ENCODE measurements at regions not wholly inside any gene's neighbourhood (a gene's known extent, or its start where the extent isn't known, plus 50 kb on each side); places are given as distances from the start of the nearest gene placed in this dataset.
"Not testable (repeated sequence)": the region's sequence is repeated elsewhere in the genome, so short reads cannot be mapped to it uniquely, and the experiment has no call there.

DNA sequence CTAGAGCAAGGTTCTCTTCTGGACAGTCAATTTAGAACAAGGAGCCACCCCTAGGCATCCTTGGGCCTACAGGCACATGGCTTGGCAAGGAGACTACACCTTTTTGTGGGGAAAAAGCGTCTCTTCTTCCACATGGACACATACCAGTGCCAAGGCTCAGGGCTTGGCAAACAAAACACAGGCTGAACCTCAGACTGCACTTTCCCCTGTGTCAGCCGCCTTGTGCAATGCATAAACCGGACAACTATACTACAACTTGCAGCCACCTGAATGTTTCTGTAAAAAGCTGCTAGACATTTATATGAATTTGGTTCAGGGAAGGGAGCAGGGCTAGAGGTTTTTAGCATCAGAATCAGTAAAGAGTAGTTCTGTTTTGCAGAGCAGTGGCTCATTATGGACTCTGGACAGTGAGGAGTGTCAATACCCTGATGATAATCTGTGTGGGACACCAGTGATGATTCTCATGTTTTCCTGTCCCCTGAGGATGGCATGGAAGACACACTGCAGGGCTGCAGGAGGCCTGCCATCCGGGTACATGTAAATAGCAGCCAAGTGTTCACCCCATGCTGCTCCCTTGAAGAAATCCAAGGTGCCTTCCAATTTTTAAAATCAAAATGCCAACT, 118.9 kb downstream of the GATA3 start:
- DNase-seq (ENCODE audit: low read depth), result no peak

DNA sequence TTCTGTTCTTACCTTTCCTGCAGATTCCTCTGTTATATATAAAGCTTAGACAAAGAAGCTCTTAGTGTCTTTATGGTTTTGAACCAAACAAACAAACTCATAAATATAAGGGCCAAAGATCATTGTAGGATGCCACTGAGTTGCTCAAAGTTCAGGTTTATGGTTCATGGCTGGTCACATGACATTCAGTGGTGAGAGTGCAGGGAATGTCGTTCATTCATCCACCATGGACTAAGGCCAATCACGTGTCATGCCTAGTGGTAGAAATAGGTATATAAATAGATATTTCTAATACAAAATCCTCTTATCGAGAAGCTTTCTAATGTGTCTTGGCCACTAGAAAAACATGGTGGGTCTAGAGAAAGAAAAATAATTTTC, 119.4 kb downstream of the GATA3 start:
- DNase-seq (ENCODE audit: low read depth), result no peak

DNA sequence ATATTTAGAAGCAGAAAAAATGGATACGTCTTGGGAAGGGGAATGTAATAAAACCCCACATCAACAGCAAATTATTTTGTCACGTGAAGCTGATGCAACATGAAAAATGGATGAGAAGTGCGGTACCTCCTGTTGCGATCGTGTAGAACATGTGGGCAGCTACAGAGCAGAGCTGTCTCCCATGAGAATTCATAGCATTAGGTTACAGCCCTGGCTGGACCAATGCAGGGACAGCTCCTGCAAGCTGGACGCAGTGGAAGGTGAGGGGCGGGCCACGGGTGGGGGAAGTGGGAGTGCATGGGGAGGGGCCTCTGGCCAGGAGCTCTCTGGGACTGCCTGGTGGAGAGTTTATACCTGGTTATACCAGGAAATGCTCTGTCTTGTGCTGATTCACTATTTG, 120.3 kb downstream of the GATA3 start:
- DNase-seq (ENCODE audit: low read depth), result no peak

DNA sequence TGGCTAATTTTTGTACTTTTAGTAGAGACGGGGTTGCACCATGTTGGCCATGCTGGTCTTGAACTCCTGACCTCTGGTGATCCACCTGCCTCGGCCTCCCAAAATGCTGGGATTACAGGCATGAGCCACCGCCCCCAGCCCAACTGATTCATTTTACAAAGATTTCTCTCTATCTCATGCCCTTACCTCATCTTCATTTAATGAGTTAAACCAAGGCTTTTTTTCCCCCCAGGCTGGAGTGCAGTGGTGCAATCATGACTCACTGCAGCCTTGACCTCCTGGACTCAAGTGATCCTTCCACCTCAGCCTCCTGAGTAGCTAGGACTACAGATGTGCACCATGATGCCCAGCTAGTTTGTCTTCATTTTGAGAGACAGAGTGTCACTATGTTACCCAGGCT, 123.0 kb downstream of the GATA3 start:
- not testable (repeated sequence) for DNase-seq (ENCODE audit: low read depth)

DNA sequence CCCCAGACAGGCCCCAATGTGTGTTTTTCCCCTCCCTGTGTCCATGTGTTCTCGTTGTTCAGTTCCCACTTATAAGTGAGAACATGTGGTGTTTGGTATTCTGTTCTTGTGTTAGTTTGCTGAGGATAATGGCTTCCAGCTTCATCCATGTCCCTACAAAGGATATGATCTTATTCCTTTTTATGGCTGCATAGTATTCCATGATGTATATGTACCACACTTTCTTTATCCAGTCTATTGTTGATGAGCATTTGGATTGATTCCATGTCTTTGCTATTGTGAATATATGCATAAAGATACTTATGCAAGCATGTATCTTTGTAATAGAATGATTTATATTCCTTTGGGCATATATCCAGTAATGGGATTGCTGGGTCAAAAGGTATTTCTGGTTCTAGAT, 125.3 kb downstream of the GATA3 start:
- DNase-seq (ENCODE audit: low read depth), result not testable (repeated sequence)

DNA sequence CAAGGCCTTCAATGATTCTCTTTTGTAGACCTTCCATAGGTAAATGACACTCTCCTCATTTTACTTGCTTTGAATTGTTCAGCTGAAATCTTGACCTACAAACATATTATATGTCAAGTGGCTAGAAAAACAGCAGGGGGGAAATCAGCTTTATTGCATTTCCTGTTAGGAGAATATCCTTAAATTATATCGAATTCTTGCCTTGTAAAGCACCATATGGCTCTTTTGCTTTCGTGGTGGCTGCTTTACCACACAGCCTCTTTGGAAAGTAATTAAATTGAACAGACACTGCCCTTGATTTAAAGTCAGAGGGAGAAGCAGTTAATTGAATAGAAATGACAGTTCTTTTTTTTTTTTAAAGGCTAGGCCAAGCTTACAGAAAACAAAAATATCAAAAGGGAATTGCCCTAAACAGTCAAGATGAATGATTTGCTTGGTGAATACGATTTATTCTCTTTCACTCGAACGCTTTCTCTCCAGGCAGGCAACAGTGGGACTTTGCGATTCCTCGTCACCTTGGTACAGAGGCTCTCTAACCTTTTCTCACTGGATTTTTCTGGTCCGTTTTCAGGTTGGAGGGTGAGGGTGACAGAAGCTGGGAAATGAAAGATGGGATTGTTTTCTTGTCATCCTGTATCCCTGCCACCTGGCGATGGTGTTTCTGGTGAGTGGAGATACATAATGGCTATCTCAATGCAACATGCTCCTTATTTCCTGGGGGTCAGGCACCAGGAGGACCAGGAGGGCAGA, 126.0 kb downstream of the GATA3 start:
- DNase-seq (ENCODE audit: low read depth), result no peak

DNA sequence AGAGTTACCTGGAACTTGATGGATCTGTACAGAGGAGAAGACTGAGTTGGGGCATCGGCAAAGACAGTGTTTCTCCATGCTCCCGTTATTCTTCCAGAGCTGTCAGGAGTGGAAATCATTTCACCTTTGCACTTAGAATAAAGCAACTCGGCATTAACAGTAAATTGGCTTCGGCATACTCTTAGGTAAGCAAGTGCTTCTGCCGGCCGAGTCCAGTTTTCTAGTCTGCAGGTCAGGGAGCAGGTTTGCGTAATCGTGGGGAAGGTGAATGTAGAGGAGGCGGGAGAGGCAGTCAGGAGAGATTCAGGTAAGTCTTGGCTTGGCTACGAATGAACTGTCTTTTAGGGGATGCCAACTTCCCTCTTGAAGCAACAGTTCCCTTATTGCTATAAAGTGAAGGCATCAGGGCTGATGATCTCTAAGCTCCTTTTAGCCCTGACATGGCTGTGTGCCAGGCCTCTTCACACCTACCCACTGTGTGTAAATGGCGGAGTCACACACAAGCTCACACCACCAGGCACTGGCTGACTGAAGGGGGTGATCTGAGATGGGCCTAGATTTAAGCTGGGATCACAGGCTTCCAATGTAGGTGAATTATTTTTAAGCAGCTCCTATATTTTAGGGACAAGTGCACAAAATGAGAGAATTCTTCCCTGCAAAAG, 127.1 kb downstream of the GATA3 start:
- no peak for DNase-seq (ENCODE audit: low read depth)

DNA sequence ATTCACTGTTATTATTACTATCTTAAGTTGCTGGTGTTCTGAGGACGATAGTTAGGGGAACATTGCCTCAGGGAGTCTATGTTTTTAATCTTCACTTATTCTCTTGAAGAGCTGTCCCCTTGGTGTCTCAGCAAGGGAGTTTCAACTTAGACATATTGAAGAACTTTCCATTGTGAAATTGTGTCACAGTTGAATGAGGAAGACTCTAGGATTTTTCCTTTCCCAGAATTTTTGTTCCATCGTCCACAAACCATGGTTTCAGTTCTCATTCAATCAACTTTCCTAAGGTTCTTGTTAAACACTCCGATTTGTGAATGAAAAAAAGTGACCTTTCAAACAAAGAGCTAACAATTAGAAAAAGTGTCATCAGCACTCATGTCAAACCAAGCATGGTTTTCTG, 128.3 kb downstream of the GATA3 start:
- no peak for DNase-seq (ENCODE audit: low read depth)

DNA sequence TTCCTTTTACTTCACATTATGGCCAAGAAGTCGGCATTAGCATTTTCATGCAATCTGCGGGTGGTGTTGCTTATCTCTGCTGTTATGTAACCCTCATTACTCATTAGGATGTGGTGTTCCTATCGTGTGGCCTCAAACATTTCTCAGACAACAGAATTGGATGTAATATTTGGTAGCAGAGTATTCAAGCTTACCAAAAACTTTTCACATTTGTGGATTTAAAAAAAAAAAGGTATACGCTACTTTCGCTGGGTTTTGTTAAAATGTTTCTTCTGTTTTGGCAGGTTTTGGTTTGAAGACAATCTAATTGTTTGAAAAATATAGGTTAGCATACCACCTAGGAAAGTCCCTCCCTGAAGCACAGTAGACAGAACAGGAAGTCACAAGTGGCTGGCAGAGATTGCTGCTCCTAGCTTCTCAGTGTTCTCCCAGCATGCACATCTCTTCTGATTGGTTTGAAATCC, 128.8 kb downstream of the GATA3 start:
- peak; percentile 55 for DNase-seq (ENCODE audit: low read depth)

DNA sequence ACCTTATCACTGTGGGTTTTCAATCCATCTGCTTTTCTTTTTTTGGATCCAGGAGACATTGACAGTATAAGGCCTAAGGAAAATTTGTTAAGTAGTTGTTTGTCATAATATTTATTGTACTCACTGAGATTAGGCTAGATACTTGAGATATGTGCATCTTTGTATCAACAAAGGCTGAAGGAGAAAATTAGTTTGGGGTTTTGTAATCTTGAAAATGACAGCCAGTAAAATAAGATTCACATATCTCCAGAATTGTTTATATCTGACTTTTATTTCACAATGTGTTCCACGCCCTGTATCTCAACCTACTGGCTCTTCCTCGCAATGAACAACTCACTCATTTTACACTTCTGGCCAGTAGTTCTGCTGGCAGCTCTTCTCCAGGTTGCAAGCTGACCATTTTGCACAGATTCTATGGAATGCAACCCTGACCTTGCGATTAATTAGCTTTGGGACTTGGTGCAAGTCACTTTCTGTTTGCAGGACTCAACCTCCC, 132.7 kb downstream of the GATA3 start:
- no peak for DNase-seq (ENCODE audit: low read depth)

DNA sequence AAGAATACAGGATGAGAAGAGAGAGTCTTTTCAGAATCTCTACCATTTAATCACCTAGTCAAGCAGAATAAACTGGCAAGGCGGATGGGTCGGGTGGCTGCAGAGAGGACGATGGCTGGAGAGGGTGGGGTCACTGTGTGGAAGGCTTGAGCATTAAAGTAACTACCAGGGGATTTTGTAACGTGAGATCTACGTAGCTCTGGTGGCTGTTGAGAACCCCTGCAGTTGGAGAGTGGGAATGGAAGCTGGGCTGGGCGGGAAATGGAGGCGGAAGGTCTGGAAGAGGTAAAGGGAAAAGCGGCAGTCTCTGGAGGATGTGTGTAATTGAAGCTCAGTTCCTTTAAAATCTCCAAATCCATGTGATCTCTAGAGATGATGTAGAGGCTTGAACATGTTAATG, 135.0 kb downstream of the GATA3 start:
- DNase-seq (ENCODE audit: low read depth), result no peak

DNA sequence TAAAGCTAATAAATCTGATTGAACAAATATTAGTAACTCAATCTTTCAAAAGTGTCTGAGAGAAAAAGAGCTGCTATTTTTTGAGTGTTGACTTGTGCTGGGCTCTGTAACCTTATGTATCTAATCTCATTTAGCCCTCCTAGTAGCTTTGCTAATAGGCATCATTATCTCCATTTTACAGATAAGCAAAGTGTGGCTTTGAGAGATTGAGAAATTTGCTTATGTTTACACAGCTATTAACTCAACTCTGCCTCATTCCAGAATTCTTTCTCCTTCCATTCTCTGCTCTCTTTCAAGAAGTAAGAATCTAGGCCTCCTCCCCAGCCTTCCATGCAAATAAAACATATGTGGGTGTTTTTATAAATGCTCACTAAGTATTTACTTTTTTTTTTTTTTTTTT, 137.8 kb downstream of the GATA3 start:
- no peak for DNase-seq (ENCODE audit: low read depth)

DNA sequence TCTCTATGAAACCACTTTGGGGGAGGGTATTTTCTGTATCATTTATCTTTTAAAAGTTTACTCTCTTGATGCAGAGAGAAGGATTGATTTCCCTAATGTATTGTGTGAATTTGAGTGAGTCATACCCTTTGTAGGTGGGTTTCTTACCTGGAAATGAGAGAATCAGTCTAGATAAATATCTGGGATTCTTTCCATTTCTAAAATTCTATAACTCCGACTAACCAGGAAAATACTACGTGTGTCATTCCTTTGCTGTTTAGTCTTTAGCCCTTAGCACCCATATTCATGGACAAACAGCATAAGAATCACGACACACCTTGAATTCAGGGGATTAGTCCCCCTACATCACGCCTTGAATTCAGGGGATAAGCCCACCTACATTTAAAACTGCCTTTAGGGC, 139.1 kb downstream of the GATA3 start:
- DNase-seq (ENCODE audit: low read depth), result no peak

DNA sequence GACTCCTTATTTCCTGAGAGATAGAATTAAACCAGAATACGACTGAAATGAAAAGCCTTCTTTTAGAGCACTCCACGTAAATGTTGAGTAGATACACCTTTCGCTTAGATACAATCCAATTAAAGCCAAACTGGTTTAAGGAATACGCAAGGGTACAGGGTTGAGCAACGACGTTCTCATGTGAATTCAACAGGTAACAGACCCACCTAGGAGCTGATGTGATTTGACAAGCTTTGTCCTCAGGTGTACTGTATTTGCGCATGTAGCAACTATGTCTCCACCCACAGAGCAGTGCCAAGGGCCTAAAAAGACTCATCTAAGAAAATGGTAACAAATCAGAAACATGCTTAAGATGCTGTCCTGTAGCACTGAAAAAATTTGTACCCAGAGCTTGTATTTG, 139.6 kb downstream of the GATA3 start:
- no peak for DNase-seq (ENCODE audit: low read depth)

DNA sequence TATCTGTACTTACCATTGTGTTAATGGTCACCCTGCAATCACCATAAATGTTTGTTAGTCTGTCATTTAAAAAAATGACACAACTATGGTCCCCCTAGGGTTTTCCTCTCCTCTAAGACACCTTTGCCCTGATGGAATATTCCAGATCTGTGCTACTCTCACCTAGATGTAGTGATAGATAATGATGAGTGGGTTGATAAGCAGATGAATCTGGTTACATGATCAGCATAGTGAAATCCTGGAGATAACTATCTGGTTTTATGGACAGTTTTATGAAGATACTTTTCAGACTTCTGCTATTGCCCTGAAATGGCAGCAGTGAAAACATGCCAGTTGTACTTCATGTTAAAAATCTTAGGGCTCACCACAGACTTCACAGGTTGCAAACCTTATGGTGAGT, 152.4 kb downstream of the GATA3 start:
- DNase-seq (ENCODE audit: low read depth), result no peak

DNA sequence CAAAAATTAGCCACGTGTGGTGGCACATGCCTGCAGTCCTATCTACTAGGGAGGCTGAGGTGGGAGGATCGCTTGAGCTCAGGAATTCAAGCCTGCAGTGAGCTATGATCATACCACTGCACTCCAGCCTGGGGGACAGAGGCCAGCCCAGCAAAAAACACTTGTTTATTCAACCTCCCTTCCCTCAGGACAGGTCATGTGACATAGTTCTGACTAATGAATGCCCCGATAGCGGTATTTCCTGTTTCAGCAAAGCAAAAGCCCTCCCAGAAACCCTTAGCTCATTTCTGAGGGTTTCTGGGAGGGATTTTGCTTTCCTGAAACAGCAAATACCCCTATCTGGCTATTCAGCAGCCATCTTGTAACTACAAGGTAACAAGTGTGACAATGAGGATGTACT, 157.1 kb downstream of the GATA3 start:
- DNase-seq (ENCODE audit: low read depth), result no peak

DNA sequence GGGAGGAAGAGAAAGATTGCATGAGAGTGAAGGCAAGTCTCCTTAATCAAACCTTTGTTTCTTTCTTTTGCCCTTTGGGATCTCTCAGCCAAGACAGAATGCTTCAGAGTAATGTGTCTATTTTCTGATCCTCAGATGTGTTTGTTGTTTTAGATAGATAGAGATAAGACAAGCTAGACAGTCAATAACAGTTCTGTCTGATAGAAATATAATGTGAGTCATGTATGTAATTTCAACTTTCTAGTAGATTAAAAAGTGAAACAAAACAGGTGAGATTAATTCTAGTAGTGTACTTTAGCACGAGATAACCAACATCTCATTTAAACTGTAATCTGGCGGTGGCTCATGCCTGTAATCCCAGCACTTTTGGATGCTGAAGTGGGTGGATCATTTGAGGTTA, 159.2 kb downstream of the GATA3 start:
- no peak for DNase-seq (ENCODE audit: low read depth)

DNA sequence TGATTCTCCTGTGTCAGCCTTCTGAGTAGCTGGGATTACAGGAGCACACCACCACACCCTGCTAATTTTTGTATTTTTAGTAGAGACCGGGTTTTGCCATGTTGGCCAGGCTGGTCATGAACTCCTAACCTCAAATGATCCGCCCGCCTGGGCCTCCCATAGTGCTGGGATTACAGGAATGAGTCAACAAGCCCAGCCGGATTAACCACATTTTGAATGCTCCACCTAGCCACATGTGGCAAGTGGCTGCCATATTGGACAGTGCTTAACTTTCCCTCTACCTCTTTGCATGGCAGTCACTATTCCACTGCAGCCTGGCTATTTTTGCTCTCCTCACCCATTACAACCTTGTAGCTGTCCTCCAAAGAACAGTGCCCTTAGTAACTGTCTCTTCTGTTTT, 160.1 kb downstream of the GATA3 start:
- DNase-seq (ENCODE audit: low read depth), result no peak

DNA sequence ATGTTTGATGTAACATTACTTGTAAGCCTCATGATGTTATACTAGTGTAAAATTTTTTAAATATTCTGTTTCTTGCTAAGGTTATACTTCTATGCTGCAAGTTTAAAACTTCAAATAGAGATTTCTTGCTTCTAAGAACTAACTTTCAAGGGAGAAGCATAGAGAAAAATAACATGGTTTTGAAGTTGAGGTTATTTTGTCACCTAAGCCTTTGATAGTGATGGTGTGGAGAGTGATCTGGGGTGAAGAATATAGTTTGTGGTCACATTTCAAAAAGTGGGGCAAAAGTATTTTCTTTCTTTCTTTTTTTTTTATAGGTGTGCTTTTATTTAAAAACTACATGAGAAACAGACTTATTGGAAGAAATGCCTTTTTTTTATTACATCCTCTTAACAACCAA, 162.4 kb downstream of the GATA3 start:
- DNase-seq (ENCODE audit: low read depth), result no peak

DNA sequence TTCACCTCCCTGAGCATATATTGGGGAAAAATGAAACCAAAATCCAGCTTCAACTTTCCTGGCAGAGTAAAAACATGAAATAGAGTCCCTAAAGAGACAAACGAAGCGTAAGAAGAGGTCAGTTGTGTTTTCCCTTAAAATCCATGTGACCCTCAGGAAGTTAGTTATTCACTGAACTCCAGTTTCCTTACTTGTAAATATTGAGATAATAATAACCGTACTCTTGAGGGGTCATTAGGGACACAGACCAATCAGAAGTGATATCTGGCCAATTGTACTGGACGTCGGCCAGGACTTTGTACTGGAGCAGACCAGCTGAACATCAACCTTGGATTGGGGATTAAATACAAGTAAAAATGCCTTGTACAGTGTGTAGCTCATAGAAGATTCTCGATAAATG, 167.0 kb downstream of the GATA3 start:
- no peak for DNase-seq (ENCODE audit: low read depth)

DNA sequence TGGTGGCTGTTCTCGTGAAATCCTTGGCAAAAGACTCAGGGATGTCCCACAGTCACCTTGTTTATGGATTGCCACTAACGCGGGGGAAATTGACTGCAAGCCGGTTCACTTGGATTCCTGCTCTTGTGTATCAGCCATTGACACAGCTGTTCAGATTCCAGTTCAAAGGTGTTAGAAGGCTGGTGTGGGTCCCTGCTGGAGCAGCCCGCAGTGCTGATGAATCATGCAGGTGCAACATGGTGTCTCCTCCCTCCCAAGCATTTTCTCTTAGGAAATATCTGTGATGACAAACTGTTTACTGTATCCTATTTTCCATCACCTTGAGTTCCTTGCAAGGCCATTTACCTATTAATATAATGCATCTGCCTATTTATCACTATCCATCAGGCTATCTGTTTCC, 170.1 kb downstream of the GATA3 start:
- DNase-seq (ENCODE audit: low read depth), result no peak

DNA sequence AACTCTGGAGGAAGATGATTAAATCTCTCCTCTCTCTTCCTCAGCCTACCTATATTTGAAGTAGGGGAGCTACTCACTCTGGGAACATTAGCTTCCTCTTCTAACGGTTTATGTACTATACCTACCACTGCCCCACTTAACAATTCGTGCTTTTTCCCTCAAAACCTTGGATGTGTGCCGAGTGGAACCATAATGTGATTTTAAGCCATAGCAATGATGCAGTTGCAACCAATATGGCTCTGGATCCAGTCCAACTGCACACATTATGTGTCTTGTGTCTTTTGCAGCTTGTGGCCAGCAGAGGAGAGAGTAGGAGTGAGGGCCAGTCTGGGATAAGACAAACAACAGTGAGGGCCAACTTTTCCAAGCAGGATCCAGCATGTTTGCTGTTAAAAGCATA, 170.7 kb downstream of the GATA3 start:
- no peak for DNase-seq (ENCODE audit: low read depth)

DNA sequence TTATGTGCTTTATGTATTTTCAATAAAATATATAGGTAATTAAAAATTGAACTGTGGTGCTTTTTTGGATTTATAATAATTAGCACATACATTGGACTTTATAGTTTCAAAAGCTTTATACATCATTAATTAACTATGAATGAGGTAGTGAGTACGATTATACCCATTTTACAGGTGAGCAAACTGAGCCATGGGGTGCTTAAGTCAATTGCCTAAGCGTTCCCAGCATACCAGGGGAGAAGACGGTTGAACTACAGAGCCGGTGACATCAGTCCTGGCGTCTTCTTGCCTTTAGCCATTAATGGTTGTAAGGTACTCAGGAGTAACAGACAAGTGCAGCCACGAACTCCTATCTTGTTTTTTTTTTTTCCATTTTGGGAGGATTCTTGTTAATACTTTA, 172.8 kb downstream of the GATA3 start:
- DNase-seq (ENCODE audit: low read depth), result no peak
